Left colon (tissue), 2 donors: ENCODE measurements at regions not wholly inside any gene's neighbourhood (a gene's known extent, or its start where the extent isn't known, plus 50 kb on each side); places are given as distances from the start of the nearest gene placed in this dataset.

Experiments
- ATAC-seq: fragments of 200-7000 bp; cut with Tn5 transposase; one replicate; pipeline ENCODE4 v1.9.1; 2020; ENCODE audit warnings: mild to moderate bottlenecking, moderate library complexity
- DNase-seq, 2 donors: peaks; one replicate each; pipeline ENCODE4 v3.0.0-alpha.2; 2020
- intact Hi-C, 2 donors: fragments of 100-400 bp; cut with DNase I in 1 of 2; cut with micrococcal nuclease in 1 of 2; formaldehyde crosslinking; loops; one replicate each; pipeline versions ENCODE4 v1.11.2 to v1.14.0; 2022; cut with DNase I, micrococcal nuclease
- donor health status: DM: no; HTN: no; CAD: no.
- donor health status: DM: yes; HTN: yes; CAD: no.

GRCh38 chr1:55827350-55827749 is 612.2 kb upstream of the USP24 start:
- DNase-seq (no peak), ATAC-seq (no peak)
- intact Hi-C loops: no loop called here

- no peak for DNase-seq
- ATAC-seq: no peak
- intact Hi-C loops: no loop called here
Observed at GRCh38 chr1:55826381-55827080, 611.4 kb upstream of the USP24 start.

- DNase-seq (no peak), ATAC-seq (no peak)
- intact Hi-C loops: no loop called here
Observed at GRCh38 chr1:55825461-55825860, 610.3 kb upstream of the USP24 start.

- ATAC-seq: no peak
- DNase-seq: no peak
- intact Hi-C loops: no loop called here
Observed at GRCh38 chr1:55824251-55824640, 609.1 kb upstream of the USP24 start.

- DNase-seq: no peak
- intact Hi-C loops: no loop called here
- ATAC-seq: no peak
Observed at GRCh38 chr1:55823541-55824250, 608.5 kb upstream of the USP24 start.

GRCh38 chr1:55822891-55823290 is 607.7 kb upstream of the USP24 start:
- no peak for ATAC-seq
- DNase-seq: no peak
- intact Hi-C loops: no loop called here

GRCh38 chr1:55821234-55821633 is 606.1 kb upstream of the USP24 start:
- intact Hi-C loops: no loop called here
- no peak for DNase-seq
- ATAC-seq: no peak

- ATAC-seq (no peak), DNase-seq (no peak)
- intact Hi-C loops: no loop called here
Observed at GRCh38 chr1:55820501-55820900, 605.3 kb upstream of the USP24 start.

- ATAC-seq: no peak
- DNase-seq: no peak
- intact Hi-C loops: no loop called here
Observed at GRCh38 chr1:55819011-55819410, 603.8 kb upstream of the USP24 start.

GRCh38 chr1:55816456-55817426 is 601.6 kb upstream of the USP24 start:
- intact Hi-C loops: no loop called here
- no peak for DNase-seq
- no peak for ATAC-seq

GRCh38 chr1:55815745-55816455 is 600.7 kb upstream of the USP24 start:
- intact Hi-C loops: no loop called here
- ATAC-seq: no peak
- no peak for DNase-seq

GRCh38 chr1:55814967-55815366 is 599.8 kb upstream of the USP24 start:
- intact Hi-C loops: no loop called here
- DNase-seq (no peak), ATAC-seq (no peak)

GRCh38 chr1:55813618-55814017 is 598.5 kb upstream of the USP24 start:
- DNase-seq: peak; percentile 16 to 59
- ATAC-seq: no peak
- intact Hi-C loops: no loop called here

- ATAC-seq: no peak
- intact Hi-C loops: no loop called here
- DNase-seq: no peak
Observed at GRCh38 chr1:55812281-55812680, 597.1 kb upstream of the USP24 start.

GRCh38 chr1:55808263-55808662 is 593.1 kb upstream of the USP24 start:
- no peak for DNase-seq

GRCh38 chr1:55803429-55803828 is 588.3 kb upstream of the USP24 start:
- ATAC-seq: no peak
- intact Hi-C loops: no loop called here
- no peak for DNase-seq

More at GRCh38 chr1:55808263-55808662, 593.1 kb upstream of the USP24 start:
- no peak for ATAC-seq
- intact Hi-C loops: no loop called here

- ATAC-seq (no peak), DNase-seq (no peak)
- intact Hi-C loops: no loop called here
Observed at GRCh38 chr1:55801481-55801880, 586.3 kb upstream of the USP24 start.

- intact Hi-C loops: no loop called here
- DNase-seq (no peak), ATAC-seq (no peak)
Observed at GRCh38 chr1:55800503-55800902, 585.3 kb upstream of the USP24 start.

- ATAC-seq (no peak), DNase-seq (no peak)
- intact Hi-C loops: no loop called here
Observed at GRCh38 chr1:55793856-55794255, 578.7 kb upstream of the USP24 start.
